HAP-1 (cell line): ENCODE measurements at regions not wholly inside any gene's neighbourhood (a gene's known extent, or its start where the extent isn't known, plus 50 kb on each side); places are given as distances from the start of the nearest gene placed in this dataset.

Experiments used
- DNase-seq, 2 experiments: peaks; one replicate each; pipeline ENCODE4 v3.0.0-alpha.2; 2016 to 2020; ENCODE audit warnings: low spot score in 2 of 2
- H3K27me3 ChIP-seq: fragments of 250-450 bp; sonication (Bioruptor Pico); 2 replicates; pipeline ENCODE4 v1.5.1; 2020; ENCODE audit warnings: low read depth, mild to moderate bottlenecking, moderate library complexity
- H3K36me3 ChIP-seq: fragments of 250-450 bp; sonication (Bioruptor Pico); replicated peaks from 2 replicates; pipeline ENCODE4 v1.5.1; 2020; ENCODE audit warnings: mild to moderate bottlenecking
- H3K4me1 ChIP-seq: fragments of 250-450 bp; sonication (Bioruptor Pico); 2 replicates; pipeline ENCODE4 v1.5.1; 2020; ENCODE audit warnings: mild to moderate bottlenecking
- H3K4me3 ChIP-seq: fragments of 250-450 bp; sonication (Bioruptor Pico); 2 replicates; pipeline ENCODE4 v1.5.1; 2020; ENCODE audit warnings: mild to moderate bottlenecking, moderate library complexity
- H3K9me3 ChIP-seq: fragments of 250-450 bp; sonication (Bioruptor Pico); 2 replicates; pipeline ENCODE4 v1.5.1; 2020; ENCODE audit warnings: mild to moderate bottlenecking, moderate library complexity
- in situ Hi-C: fragments of 300-500 bp; cut with MboI; formaldehyde crosslinking; loops from 3 replicates; pipeline ENCODE4 v1.14.3; 2020; ENCODE audit warnings: low sequenced_read_pairs, inconsistent platforms, mixed read lengths

GRCh38 chr14:65824285-65824977, 411.9 kb downstream of the FUT8 start:
- in situ Hi-C loops, result no loop called here
- Histone ChIP-seq H3K9me3 (no peaks in the 10 kb centered on the region), H3K27me3 (peaks cover 8% of the 10 kb centered on the region; the same call in 1 of the 2 replicates), H3K36me3 (no peaks in the 10 kb centered on the region), H3K4me3 (no peak overlapping the region), H3K4me1 (peaks cover 4% of the 10 kb centered on the region)
- peak; percentile 68 to 74 for DNase-seq

- Histone ChIP-seq H3K27me3 (peaks cover 8% of the 10 kb centered on the region; the same call in 1 of the 2 replicates), H3K9me3 (no peaks in the 10 kb centered on the region), H3K36me3 (no peaks in the 10 kb centered on the region), H3K4me1 (peaks cover 4% of the 10 kb centered on the region), H3K4me3 (no peak overlapping the region)
- no peak for DNase-seq
- in situ Hi-C loops, result loop anchor here (5.0 kb wide), 1 partner anchor 418 kb away; no protein-coding TSS in a partner anchor
Observed at GRCh38 chr14:65824978-65825299, 412.4 kb downstream of the FUT8 start.

- peaks cover 8% of the 10 kb centered on the region; the same call in 1 of the 2 replicates for H3K27me3 ChIP-seq
- in situ Hi-C loops, result loop anchor here (5.0 kb wide), 1 partner anchor 420 kb away; no protein-coding TSS in a partner anchor
- DNase-seq, result peak in 1 of 2 experiments; percentile 61
- H3K36me3 ChIP-seq, result no peaks in the 10 kb centered on the region
- no peak overlapping the region for H3K4me3 ChIP-seq
- H3K9me3 ChIP-seq, result no peaks in the 10 kb centered on the region
- peaks cover 4% of the 10 kb centered on the region for H3K4me1 ChIP-seq
Observed at GRCh38 chr14:65826946-65827345, 414.4 kb downstream of the FUT8 start.

- no peaks in the 10 kb centered on the region for H3K36me3 ChIP-seq
- DNase-seq, result no peak
- H3K4me1 ChIP-seq, result peaks cover 4% of the 10 kb centered on the region
- peaks cover 8% of the 10 kb centered on the region; the same call in 1 of the 2 replicates for H3K27me3 ChIP-seq
- no peaks in the 10 kb centered on the region for H3K9me3 ChIP-seq
- no peak overlapping the region for H3K4me3 ChIP-seq
- in situ Hi-C loops, result loop anchor here (5.0 kb wide), 1 partner anchor 420 kb away; no protein-coding TSS in a partner anchor
Observed at GRCh38 chr14:65827520-65827919, 415.0 kb downstream of the FUT8 start.

- Histone ChIP-seq H3K36me3 (no peaks in the 10 kb centered on the region), H3K4me1 (peaks cover 4% of the 10 kb centered on the region), H3K4me3 (no peak overlapping the region), H3K9me3 (no peaks in the 10 kb centered on the region), H3K27me3 (peaks cover 8% of the 10 kb centered on the region; the same call in 1 of the 2 replicates)
- no peak for DNase-seq
- in situ Hi-C loops, result loop anchor here (5.0 kb wide), 1 partner anchor 421 kb away; no protein-coding TSS in a partner anchor
Observed at GRCh38 chr14:65828396-65828795, 415.9 kb downstream of the FUT8 start.

GRCh38 chr14:65832431-65833266, 420.1 kb downstream of the FUT8 start:
- Histone ChIP-seq H3K9me3 (no peaks in the 10 kb centered on the region), H3K27me3 (no peaks in the 10 kb centered on the region), H3K4me3 (no peak overlapping the region), H3K4me1 (no peaks in the 10 kb centered on the region), H3K36me3 (no peaks in the 10 kb centered on the region)
- in situ Hi-C loops, result loop anchor here (5.0 kb wide), 1 partner anchor 665 kb away; no protein-coding TSS in a partner anchor
- no peak for DNase-seq

- H3K9me3 ChIP-seq, result no peaks in the 10 kb centered on the region
- H3K36me3 ChIP-seq, result no peaks in the 10 kb centered on the region
- H3K4me3 ChIP-seq, result no peak overlapping the region
- in situ Hi-C loops, result loop anchor here (5.0 kb wide), 1 partner anchor 666 kb away; no protein-coding TSS in a partner anchor
- DNase-seq, result no peak
- H3K27me3 ChIP-seq, result no peaks in the 10 kb centered on the region
- no peaks in the 10 kb centered on the region for H3K4me1 ChIP-seq
Observed at GRCh38 chr14:65833267-65833880, 420.8 kb downstream of the FUT8 start.

- in situ Hi-C loops, result loop anchor here (5.0 kb wide), 1 partner anchor 667 kb away; no protein-coding TSS in a partner anchor
- Histone ChIP-seq H3K36me3 (no peaks in the 10 kb centered on the region), H3K27me3 (no peaks in the 10 kb centered on the region), H3K4me3 (no peak overlapping the region), H3K4me1 (no peaks in the 10 kb centered on the region), H3K9me3 (no peaks in the 10 kb centered on the region)
- DNase-seq, result no peak
Observed at GRCh38 chr14:65834051-65834450, 421.5 kb downstream of the FUT8 start.

- Histone ChIP-seq H3K9me3 (no peaks in the 10 kb centered on the region), H3K4me3 (no peak overlapping the region), H3K36me3 (no peaks in the 10 kb centered on the region), H3K27me3 (no peaks in the 10 kb centered on the region), H3K4me1 (no peaks in the 10 kb centered on the region)
- DNase-seq, result no peak
- in situ Hi-C loops, result loop anchor here (5.0 kb wide), 1 partner anchor 668 kb away; no protein-coding TSS in a partner anchor
Observed at GRCh38 chr14:65834812-65835211, 422.3 kb downstream of the FUT8 start.

GRCh38 chr14:65835501-65835900, 423.0 kb downstream of the FUT8 start:
- Histone ChIP-seq H3K27me3 (no peaks in the 10 kb centered on the region), H3K36me3 (no peaks in the 10 kb centered on the region), H3K4me3 (no peak overlapping the region), H3K9me3 (no peaks in the 10 kb centered on the region), H3K4me1 (no peaks in the 10 kb centered on the region)
- no peak for DNase-seq
- in situ Hi-C loops, result no loop called here

- Histone ChIP-seq H3K36me3 (no peaks in the 10 kb centered on the region), H3K27me3 (no peaks in the 10 kb centered on the region), H3K9me3 (no peaks in the 10 kb centered on the region), H3K4me3 (no peak overlapping the region), H3K4me1 (no peaks in the 10 kb centered on the region)
- in situ Hi-C loops, result no loop called here
- DNase-seq, result no peak
Observed at GRCh38 chr14:65838565-65838964, 426.0 kb downstream of the FUT8 start.

- H3K4me1 ChIP-seq, result no peaks in the 10 kb centered on the region
- in situ Hi-C loops, result no loop called here
- no peaks in the 10 kb centered on the region for H3K36me3 ChIP-seq
- no peak overlapping the region for H3K4me3 ChIP-seq
- H3K9me3 ChIP-seq, result no peaks in the 10 kb centered on the region
- no peak for DNase-seq
- H3K27me3 ChIP-seq, result no peaks in the 10 kb centered on the region
Observed at GRCh38 chr14:65840118-65840751, 427.7 kb downstream of the FUT8 start.

- DNase-seq, result no peak
- Histone ChIP-seq H3K36me3 (no peaks in the 10 kb centered on the region), H3K27me3 (no peaks in the 10 kb centered on the region), H3K4me3 (no peak overlapping the region), H3K9me3 (no peaks in the 10 kb centered on the region), H3K4me1 (no peaks in the 10 kb centered on the region)
- in situ Hi-C loops, result no loop called here
Observed at GRCh38 chr14:65840786-65841185, 428.3 kb downstream of the FUT8 start.
